Lung (tissue), 11 donors: ENCODE measurements at regions not wholly inside any gene's neighbourhood (a gene's known extent, or its start where the extent isn't known, plus 50 kb on each side); places are given as distances from the start of the nearest gene placed in this dataset.
"Not testable (repeated sequence)": the region's sequence is repeated elsewhere in the genome, so short reads cannot be mapped to it uniquely, and the experiment has no call there.

Experiments
- ATAC-seq: fragments of 200-7000 bp; cut with Tn5 transposase; one replicate; pipeline ENCODE4 v1.9.1; 2020; ENCODE audit warnings: moderate number of reproducible peaks; ENCODE audit not compliant: insufficient read depth, low FRiP score
- DNase-seq, 3 donors: peaks; one replicate each; pipeline ENCODE4 v3.0.0-alpha.2; 2013 to 2017
- H3K27ac ChIP-seq, 2 donors: one replicate each; pipeline ENCODE4 v1.5.1; 2013; ENCODE audit warnings: mild to moderate bottlenecking in 2 of 2, moderate library complexity in 2 of 2, control low read depth in 1 of 2, inconsistent platforms in 1 of 2, low read depth in 1 of 2, low read length in 1 of 2
- H3K27me3 ChIP-seq, 3 donors: one replicate each; pipeline ENCODE4 v1.5.1; 2013; ENCODE audit warnings: low read length in 2 of 3; ENCODE audit not compliant: control insufficient read depth in 3 of 3, insufficient read depth in 3 of 3
- H3K36me3 ChIP-seq, 4 donors: one replicate each; pipeline ENCODE4 v1.5.1; 2013; ENCODE audit warnings: low read length in 4 of 4, mild to moderate bottlenecking in 1 of 4, moderate library complexity in 1 of 4; ENCODE audit not compliant: control insufficient read depth in 4 of 4, insufficient read depth in 4 of 4
- H3K4me1 ChIP-seq, 5 donors: one replicate each; pipeline ENCODE4 v1.5.1; 2013; ENCODE audit warnings: low read length in 5 of 5, mild to moderate bottlenecking in 2 of 5, moderate library complexity in 1 of 5; ENCODE audit not compliant: control insufficient read depth in 5 of 5, insufficient read depth in 5 of 5
- H3K4me3 ChIP-seq: one replicate; pipeline ENCODE4 v1.5.1; 2013; ENCODE audit warnings: mild to moderate bottlenecking, control low read depth, moderate library complexity
- H3K9ac ChIP-seq, 2 donors: one replicate each; pipeline ENCODE4 v1.5.1; 2013; ENCODE audit warnings: low read length in 2 of 2, control low read depth in 1 of 2; ENCODE audit not compliant: insufficient read depth in 1 of 2
- H3K9me3 ChIP-seq, 4 donors: one replicate each; pipeline ENCODE4 v1.5.1; 2013; ENCODE audit warnings: low read length in 3 of 4, mild to moderate bottlenecking in 1 of 4, moderate library complexity in 1 of 4; ENCODE audit not compliant: control insufficient read depth in 4 of 4, insufficient read depth in 3 of 4
- CTCF ChIP-seq: IDR thresholded peaks from 2 replicates; pipeline ENCODE4 v1.5.1; 2012; ENCODE audit warnings: mild to moderate bottlenecking; ENCODE audit errors: control extremely low read depth, extremely low read depth
- WGBS, 2 donors: extraction: QIAGEN DNeasy Blood & Tissue Kit; methylation state at CpG; one replicate each; pipeline ENCODE4 v1.1.7; 2013; 5-methylcytosine and 5-hydroxymethylcytosine counted together
- donor health status: control.
- donor health status: control.
- donor health status: Bipolar disorder and iron deficiency.
- donor health status: healthy.
- donor health status: DM: yes; HTN: yes; CAD: no.

- Histone ChIP-seq H3K36me3 (no peaks in the 10 kb centered on the region), H3K4me3 (no peak overlapping the region), H3K9me3 (no peaks in the 10 kb centered on the region), H3K4me1 (peaks cover 0 to 6% (median 0%) of the 10 kb centered on the region in 5 donors), H3K27me3 (no peaks in the 10 kb centered on the region), H3K27ac (peak overlapping the region in 1 of 2 donors; percentile 48), H3K9ac (no peak overlapping the region)
- TF ChIP-seq CTCF, result no peak
- DNase-seq (no peak), ATAC-seq (no peak)
- WGBS, 2 donors, result 82 to 89% methylated on average over 5 of the region's 5 CpGs
Measured at GRCh38 chr17:31736855-31737625, 122.0 kb downstream of the COPRS start.

- Histone ChIP-seq H3K36me3 (no peaks in the 10 kb centered on the region), H3K4me3 (no peak overlapping the region), H3K27me3 (no peaks in the 10 kb centered on the region), H3K9ac (no peak overlapping the region), H3K9me3 (no peaks in the 10 kb centered on the region), H3K4me1 (peaks cover 0 to 4% (median 0%) of the 10 kb centered on the region in 5 donors), H3K27ac (no peak overlapping the region)
- ATAC-seq, result no peak
- WGBS, 2 donors, result 89 to 92% methylated on average over 7 of the region's 7 CpGs
- no peak for DNase-seq
- TF ChIP-seq CTCF, result no peak
Measured at GRCh38 chr17:31733326-31733725, 125.7 kb downstream of the COPRS start.

GRCh38 chr17:31731585-31732154 is 127.4 kb downstream of the COPRS start:
- H3K4me3 ChIP-seq, ATAC-seq, H3K9me3 ChIP-seq, H3K27me3 ChIP-seq, H3K9ac ChIP-seq, H3K4me1 ChIP-seq, H3K36me3 ChIP-seq, H3K27ac ChIP-seq, DNase-seq: not testable (repeated sequence)
- WGBS, 2 donors, result 94 to 95% methylated on average over 5 of the region's 5 CpGs

GRCh38 chr17:31731118-31731517 is 127.9 kb downstream of the COPRS start:
- H3K9ac ChIP-seq, result no peak overlapping the region
- no peak for DNase-seq
- no peaks in the 10 kb centered on the region for H3K27me3 ChIP-seq
- no peak overlapping the region for H3K4me3 ChIP-seq
- no peaks in the 10 kb centered on the region for H3K36me3 ChIP-seq
- no peak for TF ChIP-seq CTCF
- 91 to 97% methylated on average over 3 of the region's 3 CpGs for WGBS, 2 donors
- H3K4me1 ChIP-seq, result no peaks in the 10 kb centered on the region
- H3K9me3 ChIP-seq, result no peaks in the 10 kb centered on the region
- H3K27ac ChIP-seq, result no peak overlapping the region
- no peak for ATAC-seq
